IMR-90 (cell line): ENCODE measurements at regions not wholly inside any gene's neighbourhood (a gene's known extent, or its start where the extent isn't known, plus 50 kb on each side); places are given as distances from the start of the nearest gene placed in this dataset.

ENCODE experiments used
- ATAC-seq: fragments of 200-7000 bp; cut with Tn5 transposase; 2 replicates; pipeline ENCODE4 v1.9.1; 2020; ENCODE audit warnings: low read depth, mild to moderate bottlenecking, moderate library complexity
- BruUV-seq: library from RNA; stranded (reverse); fragments of 400-500 nt; replicated peaks from 2 replicates; lab custom pipeline; 2021; lab: Mats Ljungman, UMichigan
- CTCF ChIA-PET: fragments of 300-600 bp; formaldehyde crosslinking; extraction: SDS; loops from one replicate; lab custom pipeline; 2021; ENCODE audit warnings: antibody characterized with exemption; lab: Yijun Ruan, JAX
- POLR2A ChIA-PET: fragments of 300-600 bp; sonication (Branson Sonifier 250); formaldehyde crosslinking; loops from one replicate; lab custom pipeline; 2022; ENCODE audit warnings: antibody characterized with exemption; ENCODE audit not compliant: unreplicated experiment; lab: Charles Lee
- DNase-seq: peaks from one replicate; pipeline ENCODE4 v3.0.0; 2013
- H2AFZ ChIP-seq: replicated peaks from 2 replicates; pipeline ENCODE3; 2013; ENCODE audit warnings: low read length, mild to moderate bottlenecking; ENCODE audit not compliant: poor library complexity
- H2AK5ac ChIP-seq: 2 replicates; pipeline ENCODE4 v1.6.1; 2013; ENCODE audit warnings: low read depth, low read length, inconsistent platforms
- H2AK9ac ChIP-seq: replicated peaks from 2 replicates; pipeline ENCODE3; 2013; ENCODE audit warnings: mild to moderate bottlenecking, low read depth, low read length, moderate library complexity; ENCODE audit not compliant: poor library complexity
- H2BK120ac ChIP-seq: 2 replicates; pipeline ENCODE4 v1.6.1; 2013; ENCODE audit warnings: low read depth, low read length, inconsistent platforms
- H2BK15ac ChIP-seq: 3 replicates; pipeline ENCODE4 v1.6.1; 2013; ENCODE audit warnings: low read depth, low read length, inconsistent platforms
- H2BK20ac ChIP-seq: 2 replicates; pipeline ENCODE4 v1.6.1; 2013; ENCODE audit warnings: low read depth, mild to moderate bottlenecking, inconsistent platforms, low read length, moderate library complexity
- H2BK5ac ChIP-seq: 2 replicates; pipeline ENCODE4 v1.6.1; 2013; ENCODE audit warnings: mild to moderate bottlenecking, low read depth, low read length, inconsistent platforms; ENCODE audit not compliant: poor library complexity, severe bottlenecking
- H3K14ac ChIP-seq: replicated peaks from 2 replicates; pipeline ENCODE4 v1.6.1; 2013; ENCODE audit warnings: low read depth, low read length, inconsistent platforms
- H3K18ac ChIP-seq: 2 replicates; pipeline ENCODE4 v1.6.1; 2013; ENCODE audit warnings: low read depth, low read length, control low read depth
- H3K23ac ChIP-seq: 2 replicates; pipeline ENCODE4 v1.6.1; 2013; ENCODE audit warnings: low read depth, low read length, inconsistent platforms
- H3K27ac ChIP-seq: 2 replicates; pipeline ENCODE4 v1.5.1; 2013; ENCODE audit warnings: mild to moderate bottlenecking, control low read depth, low read length; ENCODE audit not compliant: insufficient read depth
- H3K27me3 ChIP-seq: 2 replicates; pipeline ENCODE4 v1.6.1; 2013; ENCODE audit warnings: low read length; ENCODE audit not compliant: control insufficient read depth, insufficient read depth
- H3K36me3 ChIP-seq: 2 replicates; pipeline ENCODE4 v1.6.1; 2013; ENCODE audit warnings: low read length, mixed read lengths; ENCODE audit not compliant: control insufficient read depth, insufficient read depth
- H3K4ac ChIP-seq: 2 replicates; pipeline ENCODE4 v1.6.1; 2013; ENCODE audit warnings: low read depth, low read length, inconsistent platforms
- H3K4me1 ChIP-seq: 2 replicates; pipeline ENCODE4 v1.6.1; 2013; ENCODE audit warnings: low read length, mixed read lengths; ENCODE audit not compliant: control insufficient read depth, insufficient read depth
- H3K4me2 ChIP-seq: 2 replicates; pipeline ENCODE4 v1.6.1; 2013; ENCODE audit warnings: low read depth, mild to moderate bottlenecking, control low read depth, low read length, moderate library complexity
- H3K4me3 ChIP-seq: 2 replicates; pipeline ENCODE4 v1.5.1; 2013; ENCODE audit warnings: low read depth, mild to moderate bottlenecking, control low read depth, low read length, moderate library complexity; ENCODE audit not compliant: insufficient read depth
- H3K56ac ChIP-seq: 2 replicates; pipeline ENCODE4 v1.6.1; 2013; ENCODE audit warnings: low read length, inconsistent platforms; ENCODE audit not compliant: insufficient read depth; ENCODE audit errors: extremely low read depth
- H3K79me1 ChIP-seq, 2 experiments: 2 replicates each; pipeline ENCODE4 v1.6.1; 2013; ENCODE audit warnings: low read length in 2 of 2, inconsistent platforms in 1 of 2, low read depth in 1 of 2
- H3K9ac ChIP-seq: 2 replicates; pipeline ENCODE4 v1.6.1; 2013; ENCODE audit warnings: low read depth, low read length, control low read depth
- H3K9me1 ChIP-seq: 2 replicates; pipeline ENCODE4 v1.6.1; 2013; ENCODE audit warnings: low read length, inconsistent platforms; ENCODE audit not compliant: insufficient read depth
- H3K9me3 ChIP-seq: 2 replicates; pipeline ENCODE4 v1.6.1; 2013; ENCODE audit warnings: low read length; ENCODE audit not compliant: control insufficient read depth, insufficient read depth
- H4K20me1 ChIP-seq: 2 replicates; pipeline ENCODE4 v1.6.1; 2013; ENCODE audit warnings: low read length, inconsistent platforms; ENCODE audit not compliant: insufficient read depth
- H4K5ac ChIP-seq: 2 replicates; pipeline ENCODE4 v1.6.1; 2013; ENCODE audit warnings: mild to moderate bottlenecking, low read depth, low read length, control low read depth
- H4K8ac ChIP-seq, 2 experiments: 2 replicates each; pipeline ENCODE4 v1.6.1; 2013; ENCODE audit warnings: low read depth in 2 of 2, low read length in 2 of 2, control low read depth in 1 of 2, inconsistent platforms in 1 of 2
- H4K91ac ChIP-seq: 2 replicates; pipeline ENCODE4 v1.6.1; 2013; ENCODE audit warnings: low read depth, low read length, inconsistent platforms; ENCODE audit not compliant: insufficient read depth
- MXI1 ChIP-seq: IDR thresholded peaks from 2 replicates; pipeline ENCODE4 v1.6.1; 2012; ENCODE audit warnings: low read depth, mild to moderate bottlenecking, low read length, moderate library complexity, borderline replicate concordance
- RFX5 ChIP-seq: IDR thresholded peaks from 2 replicates; pipeline ENCODE4 v1.8.0; 2012; ENCODE audit warnings: low read depth, mild to moderate bottlenecking, low read length, moderate library complexity
- dilution Hi-C: fragments of 300-500 bp; cut with HindIII; formaldehyde crosslinking; loops from one replicate; pipeline ENCODE4 v1.14.3; 2018; ENCODE audit warnings: low sequenced_read_pairs; ENCODE audit not compliant: unreplicated experiment
- in situ Hi-C: fragments of 300-500 bp; cut with MboI; formaldehyde crosslinking; loops from 3 replicates; pipeline ENCODE4 v1.14.3; 2019; ENCODE audit warnings: low sequenced_read_pairs, inconsistent platforms, mixed read lengths
- intact Hi-C: fragments of 100-400 bp; cut with micrococcal nuclease; formaldehyde crosslinking; loops from 2 replicates; pipeline ENCODE4 v1.10.0; 2022

- H3K56ac ChIP-seq, result no peak overlapping the region
- H2BK15ac ChIP-seq, result no peak overlapping the region
- no peaks in the 10 kb centered on the region for H3K79me1 ChIP-seq
- no peak overlapping the region for H2BK120ac ChIP-seq
- no peaks in the 10 kb centered on the region for H3K9me3 ChIP-seq
- H4K8ac ChIP-seq, result no peak overlapping the region
- H3K9ac ChIP-seq, result no peak overlapping the region
- no peak overlapping the region for H3K4me3 ChIP-seq
- no peak overlapping the region for H4K91ac ChIP-seq
- no peaks in the 10 kb centered on the region for H3K27me3 ChIP-seq
- no peak for DNase-seq
- H3K4me1 ChIP-seq, result no peaks in the 10 kb centered on the region
- H3K18ac ChIP-seq, result no peak overlapping the region
- no peaks in the 10 kb centered on the region for H3K9me1 ChIP-seq
- H3K23ac ChIP-seq, result no peak overlapping the region
- H2AK5ac ChIP-seq, result no peak overlapping the region
- no peak overlapping the region for H4K5ac ChIP-seq
- no peaks in the 10 kb centered on the region for H3K36me3 ChIP-seq
- intact Hi-C loops, result no loop called here
- in situ Hi-C loops, result no loop called here
- H2BK5ac ChIP-seq, result no peak overlapping the region
- ChIA-PET CTCF (interaction anchor here (0.6 kb wide), 1 partner anchor 62 kb away, joined by 3 read pairs; no protein-coding TSS in a partner anchor), POLR2A (no interaction called here)
- no peak overlapping the region for H2AFZ ChIP-seq
- ATAC-seq, result no peak
- dilution Hi-C loops, result no loop called here
- no peak overlapping the region for H3K4ac ChIP-seq
- H3K27ac ChIP-seq, result no peak overlapping the region
- TF ChIP-seq MXI1 (no peak), RFX5 (no peak)
- H3K4me2 ChIP-seq, result no peak overlapping the region
- BruUV-seq, result no TSS peak
- no peak overlapping the region for H2AK9ac ChIP-seq
- H4K20me1 ChIP-seq, result no peaks in the 10 kb centered on the region
- no peak overlapping the region for H2BK20ac ChIP-seq
- H3K14ac ChIP-seq, result no peak overlapping the region
These were observed 192.9 kb upstream of the NRXN1 start for GRCh38 chr2:51224790-51225189.
